Tongue (tissue), 1 donor: ENCODE measurements at regions not wholly inside any gene's neighbourhood (a gene's known extent, or its start where the extent isn't known, plus 50 kb on each side); places are given as distances from the start of the nearest gene placed in this dataset.
"Not testable (repeated sequence)": the region's sequence is repeated elsewhere in the genome, so short reads cannot be mapped to it uniquely, and the experiment has no call there.

ENCODE experiments used
- DNase-seq: peaks from one replicate; pipeline ENCODE4 v3.0.0-alpha.2; 2015

DNA sequence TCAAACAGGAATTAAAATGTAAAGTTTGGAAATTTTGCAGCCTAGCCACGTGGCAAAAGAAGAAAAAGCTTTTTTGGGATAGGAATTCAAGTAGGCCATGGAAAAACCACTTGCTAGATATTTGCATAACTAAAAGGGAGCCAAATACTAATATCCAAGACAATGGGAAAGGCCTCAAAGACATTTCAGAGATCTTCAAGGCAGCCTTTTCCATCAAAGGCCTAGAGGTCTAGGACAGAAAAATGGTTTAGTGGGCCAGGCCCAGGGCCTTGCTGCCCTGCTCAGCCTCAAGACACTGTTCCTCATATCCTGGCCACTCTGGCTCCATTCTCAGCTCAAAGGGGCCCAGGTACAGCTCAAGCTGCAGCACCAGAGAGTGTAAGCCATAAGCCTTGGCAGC, 265.9 kb upstream of the RPS23 start:
- no peak for DNase-seq

DNA sequence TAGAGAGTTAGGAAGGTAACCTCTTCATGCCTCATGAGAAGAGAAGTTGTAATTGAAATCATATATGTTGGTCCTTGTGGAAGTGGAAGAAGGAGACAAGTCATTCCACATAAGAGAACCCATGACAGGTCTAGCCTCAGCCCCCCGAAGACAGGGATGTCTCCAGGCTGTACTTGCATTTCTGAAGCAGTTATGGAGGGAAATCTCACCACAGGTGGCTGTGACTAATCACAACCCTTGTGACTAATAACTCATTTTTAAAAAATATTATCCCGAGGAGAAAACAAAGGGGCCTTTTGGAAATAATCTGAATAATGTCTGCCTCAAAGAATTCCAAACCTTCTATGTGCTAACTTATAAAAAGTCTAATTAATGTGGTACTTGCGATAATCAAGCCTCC, 262.1 kb upstream of the RPS23 start:
- DNase-seq: no peak

- peak; percentile 66 for DNase-seq
Observed at GRCh38 chr5:82538339-82539034, 260.3 kb upstream of the RPS23 start.

DNA sequence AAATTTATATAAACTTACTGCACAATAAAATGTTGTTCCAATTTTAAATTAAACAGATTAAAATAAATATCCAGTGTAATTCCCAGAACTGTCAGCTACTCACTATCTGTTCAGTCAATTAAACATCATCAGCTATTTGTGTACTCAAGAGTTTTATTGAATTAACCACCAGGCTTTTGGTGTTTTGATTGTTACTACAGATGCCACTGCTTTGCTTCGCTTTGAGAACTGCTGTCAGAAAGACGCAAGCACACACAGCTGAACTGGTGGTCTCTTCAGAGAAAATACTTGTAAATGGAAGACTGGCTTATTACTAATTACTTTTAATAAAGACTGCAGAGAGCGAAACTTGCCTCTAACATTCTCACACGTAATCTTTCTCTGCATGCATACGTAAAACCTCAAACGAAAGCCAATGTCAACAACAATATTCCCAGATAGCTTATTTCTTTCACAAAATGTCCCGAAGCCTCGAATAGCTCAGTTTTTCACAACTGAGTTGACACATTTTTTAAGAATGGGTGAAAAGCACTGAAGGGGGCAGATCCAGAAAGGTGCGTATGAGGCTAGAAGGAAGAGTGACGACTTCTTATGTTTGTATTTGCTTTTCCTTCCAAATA, 259.6 kb upstream of the RPS23 start:
- DNase-seq: no peak

GRCh38 chr5:82534986-82535385, 256.8 kb upstream of the RPS23 start:
- peak; percentile 25 for DNase-seq

DNA sequence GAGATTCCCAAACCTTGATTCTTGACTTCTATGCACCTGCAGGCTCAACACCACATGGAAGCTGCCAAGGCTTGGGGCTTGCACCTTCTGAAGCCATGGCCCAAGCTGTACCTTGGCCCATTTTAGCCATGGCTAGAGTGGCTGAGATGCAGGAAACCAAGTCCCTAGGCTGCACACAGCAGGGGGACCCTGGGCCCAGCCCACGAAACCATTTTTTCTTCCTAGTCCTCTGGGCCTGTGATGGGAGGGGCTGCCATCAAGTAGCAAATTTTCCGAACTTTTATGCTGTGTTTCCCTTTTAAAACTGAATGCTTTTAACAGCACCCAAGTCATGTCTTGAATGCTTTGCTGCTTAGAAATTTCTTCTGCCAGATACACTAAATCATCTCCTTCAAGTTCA, 253.9 kb upstream of the RPS23 start:
- DNase-seq: not testable (repeated sequence)

DNA sequence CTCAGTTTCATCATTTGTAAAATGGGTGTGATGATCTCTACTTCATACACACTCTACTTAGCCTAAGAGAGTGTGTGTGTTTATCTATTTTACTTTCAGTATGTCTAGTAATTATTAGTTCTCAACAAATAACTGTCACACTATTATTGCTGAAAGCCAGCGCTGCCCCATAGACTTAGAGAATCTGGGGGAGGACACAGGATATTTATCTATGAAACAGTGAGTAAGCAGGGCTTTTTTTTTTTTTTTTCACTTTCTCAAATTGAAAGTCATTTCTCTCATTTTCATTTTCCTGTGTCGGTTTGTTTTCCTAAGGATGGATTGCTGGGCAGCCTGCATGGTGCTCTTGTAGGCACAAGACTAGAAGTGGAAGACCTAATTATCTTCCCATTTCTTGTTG, 248.4 kb upstream of the RPS23 start:
- no peak for DNase-seq

DNA sequence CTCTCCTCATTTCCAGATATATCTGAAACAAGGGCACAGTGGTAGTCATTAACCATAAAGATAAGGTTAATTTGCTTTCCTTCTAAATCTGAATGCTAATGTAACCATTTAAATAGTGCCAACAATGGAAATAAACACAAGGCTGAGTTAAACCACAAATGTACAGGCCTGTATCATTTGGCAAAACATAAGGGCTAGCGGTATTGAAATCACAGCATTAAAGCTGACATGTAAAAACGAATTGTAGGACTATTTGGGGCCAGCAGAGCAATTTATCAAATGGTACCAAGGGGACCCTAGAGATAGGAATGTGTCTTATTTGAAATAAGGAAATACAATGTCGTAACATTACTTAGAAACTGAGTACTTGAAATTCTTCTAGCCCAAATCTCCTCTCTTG, 247.5 kb upstream of the RPS23 start:
- DNase-seq: no peak

- DNase-seq: peak; percentile 10
Observed at GRCh38 chr5:82523633-82524032, 245.5 kb upstream of the RPS23 start.

DNA sequence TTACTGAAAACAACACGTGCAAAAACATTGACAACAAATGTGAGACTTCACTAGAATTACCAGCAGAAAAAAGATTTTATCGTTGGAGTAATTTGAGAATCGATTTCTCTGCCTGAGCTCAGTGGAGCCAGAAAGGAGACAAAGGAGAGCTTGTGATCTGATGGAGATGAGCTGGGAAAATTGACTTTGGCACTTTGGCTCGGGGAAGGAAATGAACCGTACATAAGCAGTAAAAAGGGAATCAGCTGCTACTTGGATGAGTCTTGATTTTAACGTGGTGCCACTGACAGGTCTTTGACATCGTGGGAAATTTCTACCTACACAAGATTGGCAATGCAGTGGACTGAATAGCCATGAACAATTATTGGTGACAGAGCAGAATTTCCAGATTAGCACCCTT, 244.7 kb upstream of the RPS23 start:
- DNase-seq: peak; percentile 65

- no peak for DNase-seq
Observed at GRCh38 chr5:82521431-82522051, 243.4 kb upstream of the RPS23 start.

DNA sequence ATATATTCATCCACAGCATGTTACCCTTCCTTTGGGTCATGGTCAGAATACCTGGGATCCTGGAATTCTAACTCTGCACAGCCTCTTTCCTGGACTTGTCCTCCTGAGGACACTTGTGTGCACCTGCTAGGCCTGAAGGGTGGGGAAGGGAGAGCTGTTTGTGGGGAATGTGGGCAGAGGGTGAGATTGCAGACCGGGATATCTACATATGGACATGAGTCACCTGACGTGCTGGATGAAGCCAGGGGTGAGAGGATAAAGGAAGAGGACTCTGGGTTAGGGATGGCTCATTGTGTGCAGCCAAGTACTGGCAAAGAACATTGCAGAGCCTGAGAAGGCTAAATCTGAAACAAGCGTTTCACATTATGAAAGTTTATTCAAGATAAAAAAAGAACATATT, 241.4 kb upstream of the RPS23 start:
- no peak for DNase-seq

GRCh38 chr5:82517544-82518075, 239.5 kb upstream of the RPS23 start:
- no peak for DNase-seq

DNA sequence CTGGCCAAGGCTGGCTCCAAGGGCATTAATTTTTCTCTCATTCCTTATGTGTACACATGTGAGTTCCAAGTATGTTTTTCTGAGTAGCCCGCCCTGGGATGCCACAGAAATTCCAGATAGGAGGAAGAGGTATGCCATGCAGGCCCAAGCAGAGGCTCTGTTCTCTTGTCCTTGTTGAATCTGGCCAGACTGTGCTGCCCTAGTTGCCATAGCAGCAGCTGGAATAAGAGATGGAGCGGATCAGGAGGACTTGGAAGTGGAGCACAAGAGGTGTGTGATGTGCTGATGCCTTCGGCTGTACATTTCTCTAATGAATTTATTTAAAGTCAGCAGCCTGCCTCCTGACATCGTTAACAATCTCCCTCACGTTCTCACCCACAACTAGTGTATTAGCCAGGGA, 235.6 kb upstream of the RPS23 start:
- DNase-seq: peak; percentile 21

GRCh38 chr5:82512025-82512424, 233.9 kb upstream of the RPS23 start:
- DNase-seq: no peak

- DNase-seq: no peak
Observed at GRCh38 chr5:82511134-82511533, 233.0 kb upstream of the RPS23 start.

- DNase-seq: no peak
Observed at GRCh38 chr5:82509762-82510161, 231.6 kb upstream of the RPS23 start.

DNA sequence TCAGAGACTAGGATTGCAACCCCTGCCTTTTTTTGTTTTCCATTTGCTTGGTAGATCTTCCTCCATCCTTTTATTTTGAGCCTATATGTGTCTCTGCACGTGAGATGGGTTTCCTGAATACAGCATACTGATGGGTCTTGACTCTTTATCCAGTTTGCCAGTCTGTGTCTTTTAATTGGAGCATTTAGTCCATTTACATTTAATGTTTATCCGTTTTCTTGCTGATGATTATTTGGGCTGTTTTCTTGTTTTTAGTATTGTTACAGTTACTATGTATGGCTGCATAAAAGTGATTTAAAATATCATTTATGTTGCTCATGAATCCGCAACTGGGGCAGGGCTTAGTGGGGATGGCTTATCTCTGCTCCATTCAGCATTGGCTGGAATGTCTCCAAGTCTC, 228.2 kb upstream of the RPS23 start:
- not testable (repeated sequence) for DNase-seq

GRCh38 chr5:82499725-82500244, 221.6 kb upstream of the RPS23 start:
- no peak for DNase-seq

- DNase-seq: no peak
Observed at GRCh38 chr5:82497242-82497641, 219.1 kb upstream of the RPS23 start.

GRCh38 chr5:82494942-82495341, 216.8 kb upstream of the RPS23 start:
- no peak for DNase-seq

DNA sequence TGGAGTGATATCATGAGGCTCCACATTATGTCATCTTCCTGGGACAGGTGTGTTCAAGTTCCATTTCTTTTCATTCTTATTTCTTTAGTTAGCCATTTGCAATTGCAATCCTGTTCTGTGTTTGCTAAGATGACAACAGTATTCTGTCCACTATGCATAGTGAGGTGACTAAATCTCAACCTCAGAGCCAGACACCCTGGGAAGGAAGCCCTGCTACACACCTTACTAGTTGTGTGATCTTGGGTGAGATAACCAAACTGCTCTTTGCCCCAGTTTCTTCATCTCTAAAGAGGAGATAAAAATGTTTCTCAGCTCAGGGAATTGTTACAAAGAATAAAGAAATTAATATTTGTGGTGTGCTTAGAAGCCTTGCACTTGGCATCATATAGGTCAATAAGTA, 215.1 kb upstream of the RPS23 start:
- DNase-seq: no peak

- no peak for DNase-seq
Observed at GRCh38 chr5:82491397-82491796, 213.2 kb upstream of the RPS23 start.
